Peyer's patch (tissue), 4 donors: ENCODE measurements at regions not wholly inside any gene's neighbourhood (a gene's known extent, or its start where the extent isn't known, plus 50 kb on each side); places are given as distances from the start of the nearest gene placed in this dataset.

Source experiments
- CTCF ChIP-seq, 6 experiments: fragments of 450-650 bp in 4 of 6; fragments of 200-600 bp in 2 of 6; sonication (generic) in 1 of 6; IDR thresholded peaks; one replicate each; pipeline ENCODE4 v1.5.1; 2017 to 2019; ENCODE audit warnings: antibody characterized with exemption in 6 of 6, mild to moderate bottlenecking in 3 of 6, moderate library complexity in 1 of 6
- POLR2A ChIP-seq, 2 donors: fragments of 450-650 bp; IDR thresholded peaks; one replicate each; pipeline ENCODE4 v1.5.1; 2017; ENCODE audit warnings: antibody characterized with exemption in 2 of 2, mild to moderate bottlenecking in 2 of 2, moderate library complexity in 2 of 2

- TF ChIP-seq CTCF (IDR thresholded peaks at IDR 0.05) (no peak), POLR2A (IDR thresholded peaks at IDR 0.05) (no peak)
These were observed 470.7 kb downstream of the TFEC start for GRCh38 chr7:115559877-115560276.
